ENCODE measurements at regions not wholly inside any gene's neighbourhood (a gene's known extent, or its start where the extent isn't known, plus 50 kb on each side); places are given as distances from the start of the nearest gene placed in this dataset.

DNA sequence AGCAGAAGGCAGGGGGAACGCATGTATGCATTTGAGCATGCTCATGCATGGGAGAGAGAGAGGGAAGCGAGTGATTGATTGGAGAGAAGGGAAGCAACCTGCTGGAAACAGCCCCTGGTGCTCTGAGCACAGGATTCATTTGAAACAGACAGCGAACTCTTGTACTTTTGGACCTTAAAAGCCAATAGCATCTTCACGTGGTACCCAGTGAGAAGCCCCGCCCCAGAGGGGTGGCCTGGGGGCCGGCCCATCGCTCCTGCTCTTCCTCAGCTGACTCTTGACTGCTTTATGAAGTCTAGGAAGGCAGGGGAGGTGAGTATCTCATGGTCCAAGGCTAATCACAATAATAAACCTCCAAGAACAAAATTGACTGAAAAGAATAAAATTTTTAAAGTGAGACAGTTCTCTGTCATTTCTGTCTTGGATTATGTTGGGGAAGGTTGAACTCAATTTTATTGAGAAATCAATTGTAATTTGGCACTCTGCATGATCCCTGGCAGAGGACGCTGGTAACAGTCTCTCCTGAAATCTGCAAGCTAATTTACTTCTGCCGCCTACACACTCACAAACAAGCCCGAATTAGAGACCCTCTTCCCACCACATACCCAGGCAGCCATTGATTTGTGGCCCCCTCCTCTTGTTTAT lies 168.2 kb upstream of the PPARGC1A start:
- Histone ChIP-seq H3K4me3 (no peak overlapping the region), H3K9me3 (no peaks in the 10 kb centered on the region), H3K4me1 (no peaks in the 10 kb centered on the region), H3K27me3 (no peaks in the 10 kb centered on the region), H3K36me3 (no peaks in the 10 kb centered on the region), H3K27ac (no peak overlapping the region)
- TF ChIP-seq, protein P1, sequence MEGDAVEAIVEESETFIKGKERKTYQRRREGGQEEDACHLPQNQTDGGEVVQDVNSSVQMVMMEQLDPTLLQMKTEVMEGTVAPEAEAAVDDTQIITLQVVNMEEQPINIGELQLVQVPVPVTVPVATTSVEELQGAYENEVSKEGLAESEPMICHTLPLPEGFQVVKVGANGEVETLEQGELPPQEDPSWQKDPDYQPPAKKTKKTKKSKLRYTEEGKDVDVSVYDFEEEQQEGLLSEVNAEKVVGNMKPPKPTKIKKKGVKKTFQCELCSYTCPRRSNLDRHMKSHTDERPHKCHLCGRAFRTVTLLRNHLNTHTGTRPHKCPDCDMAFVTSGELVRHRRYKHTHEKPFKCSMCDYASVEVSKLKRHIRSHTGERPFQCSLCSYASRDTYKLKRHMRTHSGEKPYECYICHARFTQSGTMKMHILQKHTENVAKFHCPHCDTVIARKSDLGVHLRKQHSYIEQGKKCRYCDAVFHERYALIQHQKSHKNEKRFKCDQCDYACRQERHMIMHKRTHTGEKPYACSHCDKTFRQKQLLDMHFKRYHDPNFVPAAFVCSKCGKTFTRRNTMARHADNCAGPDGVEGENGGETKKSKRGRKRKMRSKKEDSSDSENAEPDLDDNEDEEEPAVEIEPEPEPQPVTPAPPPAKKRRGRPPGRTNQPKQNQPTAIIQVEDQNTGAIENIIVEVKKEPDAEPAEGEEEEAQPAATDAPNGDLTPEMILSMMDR (IDR thresholded peaks at IDR 0.05) = no peak
- DNase-seq = no peak
- intact Hi-C loops (cut with DNase I; ENCODE audit: low total_unique reads) = no loop called here

DNA sequence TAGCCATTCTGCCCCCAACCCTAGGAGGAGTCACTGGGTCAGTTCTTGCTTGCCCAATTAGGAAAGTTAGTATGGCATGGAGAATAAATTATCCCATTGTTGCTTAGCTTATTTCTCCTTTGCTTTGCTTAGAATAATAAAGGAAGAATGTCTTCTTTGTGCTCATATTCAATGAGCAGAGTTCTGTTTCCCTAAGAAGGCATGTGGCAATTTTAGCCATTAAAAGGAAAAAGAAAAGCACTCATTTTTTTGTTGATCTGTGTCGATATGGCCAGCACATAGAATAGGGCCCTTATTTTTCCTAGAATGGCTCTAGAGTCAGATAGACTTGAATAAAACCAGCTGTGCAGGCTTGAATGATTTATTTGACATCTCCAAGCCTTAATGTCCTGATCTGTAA lies 166.4 kb upstream of the PPARGC1A start:
- no peak overlapping the region for H3K4me3 ChIP-seq
- TF ChIP-seq, protein P1 (IDR thresholded peaks at IDR 0.05) = no peak
- no peaks in the 10 kb centered on the region for H3K27me3 ChIP-seq
- H3K36me3 ChIP-seq = no peaks in the 10 kb centered on the region
- no peaks in the 10 kb centered on the region for H3K4me1 ChIP-seq
- no peak overlapping the region for H3K27ac ChIP-seq
- intact Hi-C loops (cut with DNase I; ENCODE audit: low total_unique reads) = no loop called here
- DNase-seq = no peak
- H3K9me3 ChIP-seq = no peaks in the 10 kb centered on the region

DNA sequence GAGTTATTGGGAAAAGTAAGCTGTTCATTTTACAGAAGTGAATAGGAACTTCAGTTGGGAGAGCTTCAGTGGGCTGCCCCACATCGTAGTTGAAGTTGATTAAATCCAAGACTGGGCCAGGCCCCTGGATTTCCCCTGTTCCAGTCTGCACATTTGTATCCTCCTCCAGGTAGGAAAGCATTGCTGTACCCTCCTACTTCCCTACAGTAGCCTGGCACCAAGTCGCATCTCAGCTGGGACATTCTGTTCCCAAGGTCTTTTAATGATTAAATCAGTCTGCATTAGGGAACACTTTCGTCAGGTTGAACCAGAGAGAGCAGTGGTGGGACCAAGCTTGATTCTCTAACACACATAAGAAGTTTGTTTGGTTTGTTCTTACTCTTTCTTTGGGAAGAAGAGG lies 165.8 kb upstream of the PPARGC1A start:
- H3K9me3 ChIP-seq = no peaks in the 10 kb centered on the region
- no peak for DNase-seq

GRCh38 chr4:24054910-24055309 lies 165.1 kb upstream of the PPARGC1A start:
- intact Hi-C loops (cut with DNase I; ENCODE audit: low total_unique reads) = no loop called here
- no peak for DNase-seq
- H3K4me1 ChIP-seq = no peaks in the 10 kb centered on the region
- H3K36me3 ChIP-seq = no peaks in the 10 kb centered on the region
- TF ChIP-seq, protein P1 (IDR thresholded peaks at IDR 0.05) = no peak
- H3K27ac ChIP-seq = no peak overlapping the region
- H3K4me3 ChIP-seq = no peak overlapping the region
- H3K9me3 ChIP-seq = no peaks in the 10 kb centered on the region
- H3K27me3 ChIP-seq = no peaks in the 10 kb centered on the region

More for the DNA sequence above, 165.8 kb upstream of the PPARGC1A start:
- no peak overlapping the region for H3K4me3 ChIP-seq
- TF ChIP-seq, protein P1 (IDR thresholded peaks at IDR 0.05) = no peak
- H3K4me1 ChIP-seq = no peaks in the 10 kb centered on the region
- no peak overlapping the region for H3K27ac ChIP-seq
- H3K27me3 ChIP-seq = no peaks in the 10 kb centered on the region
- no peaks in the 10 kb centered on the region for H3K36me3 ChIP-seq
- intact Hi-C loops (cut with DNase I; ENCODE audit: low total_unique reads) = no loop called here

- intact Hi-C loops (cut with DNase I; ENCODE audit: low total_unique reads) = no loop called here
- no peaks in the 10 kb centered on the region for H3K27me3 ChIP-seq
- no peak overlapping the region for H3K4me3 ChIP-seq
- no peaks in the 10 kb centered on the region for H3K4me1 ChIP-seq
- TF ChIP-seq, protein P1 (IDR thresholded peaks at IDR 0.05) = no peak
- DNase-seq = no peak
- H3K27ac ChIP-seq = no peak overlapping the region
- H3K9me3 ChIP-seq = no peaks in the 10 kb centered on the region
- H3K36me3 ChIP-seq = no peaks in the 10 kb centered on the region
These were observed 164.1 kb upstream of the PPARGC1A start for GRCh38 chr4:24053934-24054333.

All from tibial artery (tissue), 4 donors.